ENCODE measurements at regions not wholly inside any gene's neighbourhood (a gene's known extent, or its start where the extent isn't known, plus 50 kb on each side); places are given as distances from the start of the nearest gene placed in this dataset.

DNA sequence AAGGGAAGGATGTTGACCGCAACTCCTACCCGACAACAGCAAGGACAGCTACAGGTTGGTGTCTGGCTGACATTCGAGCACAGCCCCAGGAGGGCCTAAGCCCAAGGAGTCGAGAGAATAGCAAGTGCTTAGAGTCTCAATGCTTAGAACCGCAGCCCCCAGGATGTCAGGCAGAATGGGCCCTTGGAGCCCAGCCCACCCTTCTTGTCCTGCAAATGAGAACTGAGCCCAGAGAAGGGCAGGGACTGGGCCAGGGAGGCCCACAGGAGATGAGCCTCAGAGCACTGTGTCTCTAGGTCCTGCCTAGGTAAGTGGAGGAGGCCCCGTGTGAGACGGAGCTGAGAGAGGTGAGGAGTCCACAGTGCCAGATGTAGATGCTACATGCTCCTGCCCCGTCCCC, 173.3 kb upstream of the ZMIZ1 start:
- no peak overlapping the region for H3K4me3 ChIP-seq (ENCODE audit: low read depth, low read length)
- TF ChIP-seq, protein P1, sequence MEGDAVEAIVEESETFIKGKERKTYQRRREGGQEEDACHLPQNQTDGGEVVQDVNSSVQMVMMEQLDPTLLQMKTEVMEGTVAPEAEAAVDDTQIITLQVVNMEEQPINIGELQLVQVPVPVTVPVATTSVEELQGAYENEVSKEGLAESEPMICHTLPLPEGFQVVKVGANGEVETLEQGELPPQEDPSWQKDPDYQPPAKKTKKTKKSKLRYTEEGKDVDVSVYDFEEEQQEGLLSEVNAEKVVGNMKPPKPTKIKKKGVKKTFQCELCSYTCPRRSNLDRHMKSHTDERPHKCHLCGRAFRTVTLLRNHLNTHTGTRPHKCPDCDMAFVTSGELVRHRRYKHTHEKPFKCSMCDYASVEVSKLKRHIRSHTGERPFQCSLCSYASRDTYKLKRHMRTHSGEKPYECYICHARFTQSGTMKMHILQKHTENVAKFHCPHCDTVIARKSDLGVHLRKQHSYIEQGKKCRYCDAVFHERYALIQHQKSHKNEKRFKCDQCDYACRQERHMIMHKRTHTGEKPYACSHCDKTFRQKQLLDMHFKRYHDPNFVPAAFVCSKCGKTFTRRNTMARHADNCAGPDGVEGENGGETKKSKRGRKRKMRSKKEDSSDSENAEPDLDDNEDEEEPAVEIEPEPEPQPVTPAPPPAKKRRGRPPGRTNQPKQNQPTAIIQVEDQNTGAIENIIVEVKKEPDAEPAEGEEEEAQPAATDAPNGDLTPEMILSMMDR (conservative IDR thresholded peaks at IDR 0.05; ENCODE audit: low read depth, low read length) = no peak
- no peak for DNase-seq (ENCODE audit: low read depth)

DNA sequence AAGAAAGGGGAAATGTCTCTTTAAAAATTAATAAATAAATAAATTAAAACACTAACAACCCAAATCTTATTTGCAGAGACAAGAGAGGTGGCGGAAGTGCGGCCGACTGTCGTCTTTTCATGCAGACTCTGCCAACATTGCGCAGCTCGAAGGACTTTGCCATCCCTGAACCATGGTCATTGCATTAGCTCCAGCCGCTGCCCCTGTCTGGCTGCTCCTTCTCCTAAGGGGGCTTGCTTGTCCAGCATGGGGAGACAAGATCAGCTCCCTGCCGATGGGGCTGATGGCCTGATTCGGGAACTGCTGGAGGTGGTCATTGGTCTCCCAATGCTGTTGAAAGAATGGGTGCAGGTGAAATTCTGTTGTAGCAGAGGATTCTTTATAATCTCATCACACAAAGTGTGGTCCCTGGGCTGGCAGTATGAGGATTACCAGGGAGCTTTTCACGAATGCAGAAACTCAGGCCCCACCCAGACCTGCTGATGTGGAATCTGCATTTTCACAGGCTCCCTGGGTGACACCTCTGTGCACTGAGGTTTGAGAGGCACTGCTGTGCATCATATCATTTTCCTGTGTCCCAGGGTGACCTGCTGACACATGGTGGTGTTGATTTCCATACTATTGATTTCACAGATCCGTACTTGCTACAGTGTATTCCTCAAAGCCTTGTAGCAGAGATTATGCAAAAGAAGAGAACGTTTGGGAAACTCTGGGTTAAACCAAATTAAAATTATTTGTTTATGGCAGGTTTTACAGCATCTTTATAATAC, 172.4 kb upstream of the ZMIZ1 start:
- no peak for DNase-seq (ENCODE audit: low read depth)
- H3K4me3 ChIP-seq (ENCODE audit: low read depth, low read length) = no peak overlapping the region
- TF ChIP-seq, protein P1 (conservative IDR thresholded peaks at IDR 0.05; ENCODE audit: low read depth, low read length) = no peak

DNA sequence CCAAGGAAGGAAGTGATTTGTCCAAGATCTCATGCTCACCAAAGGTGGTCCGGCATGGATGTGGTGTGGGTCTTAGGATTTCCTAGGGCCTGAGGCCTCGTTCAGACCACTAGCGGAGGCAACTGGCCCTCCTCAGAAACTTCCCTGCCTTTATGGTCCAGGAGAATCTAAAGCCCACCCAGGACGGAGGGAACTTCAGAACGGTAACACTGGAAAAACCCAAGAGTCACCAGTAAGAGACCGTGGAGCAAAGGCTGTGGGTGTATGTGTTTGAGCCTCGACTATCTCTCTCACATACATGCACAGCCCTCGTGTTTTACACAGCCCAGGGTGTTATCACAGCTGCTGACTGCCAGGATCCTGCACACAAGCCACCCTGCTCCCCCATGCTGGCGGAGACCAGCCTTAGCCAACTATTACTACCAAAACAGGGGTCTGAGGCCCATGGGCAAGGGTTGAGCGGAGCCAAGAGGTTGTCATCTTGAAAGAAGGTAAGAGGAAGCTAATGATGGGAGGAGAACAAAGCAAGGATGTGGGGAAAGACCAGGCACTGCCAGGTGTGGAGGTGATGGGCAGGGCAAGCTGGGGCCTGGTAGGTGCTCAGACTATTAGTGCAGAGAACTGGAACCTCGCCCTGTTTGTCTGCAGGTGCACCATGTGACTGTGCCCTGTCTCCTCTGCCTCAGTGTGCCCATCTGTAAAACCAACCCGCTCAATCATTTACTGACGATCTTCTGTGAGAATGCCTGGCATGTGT, 170.2 kb upstream of the ZMIZ1 start:
- no peak overlapping the region for H3K4me3 ChIP-seq (ENCODE audit: low read depth, low read length)
- no peak for DNase-seq (ENCODE audit: low read depth)
- TF ChIP-seq, protein P1 (conservative IDR thresholded peaks at IDR 0.05; ENCODE audit: low read depth, low read length) = no peak

DNA sequence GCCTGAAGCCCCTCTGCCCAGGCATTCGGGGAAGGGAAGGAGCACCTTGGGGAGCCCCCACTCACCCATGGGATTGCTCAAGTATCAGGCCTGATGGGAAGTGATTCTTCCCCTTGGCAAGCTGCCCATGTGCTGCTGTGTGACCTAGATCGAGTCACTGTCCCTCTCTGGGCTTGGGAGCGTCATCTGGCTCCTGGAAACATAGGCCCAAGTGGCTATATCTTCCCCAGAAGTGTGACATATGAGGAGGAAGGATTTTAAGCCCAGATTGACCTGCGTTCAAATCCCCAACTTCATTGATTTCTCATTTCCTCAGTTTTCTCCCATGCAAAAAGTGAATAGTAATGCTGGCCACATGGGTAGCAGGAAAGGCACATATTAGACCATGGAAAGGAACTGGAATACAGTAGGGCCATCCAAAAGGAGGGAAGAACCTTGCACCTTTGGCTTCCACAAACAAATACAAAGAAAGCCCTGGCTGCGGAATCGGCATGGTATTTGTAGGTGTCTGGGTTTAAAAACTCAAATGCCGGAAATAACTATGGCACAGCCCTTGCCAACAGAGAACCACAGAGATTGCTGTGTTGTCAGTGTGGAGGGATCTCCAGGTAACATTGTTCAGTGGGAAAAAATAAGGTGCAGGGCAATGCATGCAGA, 169.5 kb upstream of the ZMIZ1 start:
- TF ChIP-seq, protein P1 (conservative IDR thresholded peaks at IDR 0.05; ENCODE audit: low read depth, low read length) = no peak
- no peak for DNase-seq (ENCODE audit: low read depth)
- H3K4me3 ChIP-seq (ENCODE audit: low read depth, low read length) = no peak overlapping the region

DNA sequence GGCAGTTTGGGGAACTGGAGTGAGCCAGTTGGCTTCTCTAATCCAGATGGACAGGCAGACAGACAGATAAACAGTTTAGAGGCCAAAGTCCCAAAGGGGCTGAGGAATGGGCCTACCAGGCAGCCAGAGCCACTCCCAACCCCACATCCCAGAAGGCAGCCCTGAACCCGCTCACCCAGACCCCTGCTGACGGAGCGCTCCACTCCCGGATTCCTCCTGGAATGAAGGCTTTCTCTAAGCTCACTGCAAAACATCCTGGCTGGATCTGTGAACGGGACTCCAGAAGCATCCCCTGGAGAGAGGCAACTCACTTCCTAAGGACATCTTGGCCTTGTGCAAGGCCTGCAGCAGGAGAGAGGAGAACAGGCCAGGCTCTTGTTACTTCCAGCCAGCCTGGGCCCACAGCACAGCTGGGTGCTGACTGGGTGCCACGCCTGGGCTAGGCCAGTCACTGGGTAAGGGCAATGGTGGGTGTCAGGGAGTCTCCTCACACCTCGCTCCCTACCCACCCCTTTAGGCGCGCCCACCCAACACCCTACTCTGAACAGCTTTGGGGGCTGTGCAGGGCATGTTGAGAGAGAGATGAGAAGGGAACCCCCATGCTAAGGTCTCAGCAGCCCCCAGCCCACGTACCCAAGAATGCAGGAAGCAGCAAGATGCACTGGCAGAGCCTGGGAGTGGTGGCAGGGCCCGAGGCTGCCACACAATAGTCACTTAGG, 168.6 kb upstream of the ZMIZ1 start:
- no peak for DNase-seq (ENCODE audit: low read depth)
- TF ChIP-seq, protein P1 (conservative IDR thresholded peaks at IDR 0.05; ENCODE audit: low read depth, low read length) = no peak
- H3K4me3 ChIP-seq (ENCODE audit: low read depth, low read length) = no peak overlapping the region

DNA sequence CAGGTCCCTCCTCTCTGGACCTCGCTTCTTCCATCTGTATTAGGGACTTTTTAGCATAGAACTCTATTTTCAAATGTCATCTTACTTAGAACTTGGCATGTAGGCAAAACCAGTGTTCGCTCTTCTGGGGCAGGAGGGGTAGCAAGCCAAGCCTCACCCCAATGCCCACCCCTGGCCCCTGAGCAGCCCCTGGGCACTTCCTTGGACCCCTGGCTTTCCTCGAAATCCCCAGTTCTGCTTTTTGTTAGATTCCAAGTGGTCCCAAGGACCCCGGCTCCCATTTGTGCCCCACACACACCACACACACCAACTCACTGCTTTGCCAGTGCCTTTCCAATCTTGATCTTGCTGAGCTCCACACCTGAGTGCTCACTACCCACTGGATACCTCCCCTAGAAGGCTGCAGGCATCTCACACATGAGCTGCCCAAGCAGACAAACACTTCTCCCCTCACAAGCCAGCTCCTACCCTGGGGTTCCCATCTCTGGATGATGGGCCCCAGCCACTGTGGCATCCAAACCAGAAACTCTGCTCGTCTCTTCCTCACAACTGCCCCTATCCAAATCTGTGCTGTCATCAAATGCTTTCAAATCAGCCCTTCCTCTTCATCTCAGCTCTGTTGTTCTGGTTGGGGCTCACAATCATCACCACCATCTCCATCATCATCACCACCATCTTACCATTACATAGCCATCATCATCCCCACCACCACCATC, 167.9 kb upstream of the ZMIZ1 start:
- DNase-seq (ENCODE audit: low read depth) = no peak
- TF ChIP-seq, protein P1 (conservative IDR thresholded peaks at IDR 0.05; ENCODE audit: low read depth, low read length) = no peak
- H3K4me3 ChIP-seq (ENCODE audit: low read depth, low read length) = no peak overlapping the region

Measured in epithelial cell of proximal tubule (primary cell).